ENCODE measurements at regions not wholly inside any gene's neighbourhood (a gene's known extent, or its start where the extent isn't known, plus 50 kb on each side); places are given as distances from the start of the nearest gene placed in this dataset.
A peak's percentile ranks its signal among the peaks of the same experiment; 100 is the strongest.

DNA sequence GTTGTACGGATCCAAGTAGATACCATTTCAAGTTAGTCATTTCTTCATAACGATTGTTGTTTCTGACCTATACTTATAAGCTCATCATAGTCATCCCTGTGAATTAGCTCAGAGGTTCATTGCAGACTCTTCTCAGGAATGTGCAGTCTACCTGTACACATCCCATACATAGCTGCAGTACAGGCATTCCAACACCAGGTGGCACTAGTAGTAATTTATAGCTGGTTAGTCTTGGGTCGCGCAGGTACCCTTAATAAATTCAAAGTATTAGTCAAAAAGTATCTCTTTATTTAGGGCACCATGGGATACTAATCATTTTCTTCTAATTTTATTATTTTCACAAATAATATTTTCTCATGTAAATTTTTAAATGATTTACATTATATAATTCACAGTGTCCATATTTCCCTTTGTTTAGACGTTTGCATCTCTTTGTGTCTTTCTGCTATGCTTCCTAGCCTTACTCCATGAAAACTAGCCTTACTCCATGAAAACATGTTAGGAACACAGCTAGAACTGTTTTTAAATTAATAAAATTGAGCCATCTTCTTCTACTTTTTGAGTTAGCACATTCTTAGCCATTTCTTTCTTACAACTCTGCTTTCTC is 128.6 kb upstream of the FAM83B start:
- DNase-seq (ENCODE audit: low read depth, low spot score) = peak; percentile 65

DNA sequence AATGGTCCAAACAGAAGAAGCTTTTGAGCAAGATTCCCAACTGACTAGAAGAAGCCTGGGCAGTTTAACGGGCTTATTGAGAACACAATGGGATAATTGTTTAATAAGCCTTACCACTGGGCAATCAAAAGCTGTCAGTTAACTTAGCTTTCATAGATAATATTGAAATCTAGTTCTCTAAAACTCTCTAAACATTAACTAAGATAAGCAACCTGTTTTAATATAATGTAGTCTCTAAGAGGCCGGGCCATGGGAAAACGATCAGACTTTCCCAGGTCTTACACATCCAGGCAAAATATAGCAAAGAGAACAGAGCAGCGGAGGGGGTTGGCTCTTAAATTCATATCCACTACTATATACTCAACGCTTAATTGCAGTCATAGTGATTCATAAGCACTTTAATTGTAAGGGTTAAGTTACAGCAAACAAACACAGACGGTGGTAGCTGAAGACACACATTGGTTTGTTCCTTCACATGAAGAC is 128.0 kb upstream of the FAM83B start:
- no peak for DNase-seq (ENCODE audit: low read depth, low spot score)

DNA sequence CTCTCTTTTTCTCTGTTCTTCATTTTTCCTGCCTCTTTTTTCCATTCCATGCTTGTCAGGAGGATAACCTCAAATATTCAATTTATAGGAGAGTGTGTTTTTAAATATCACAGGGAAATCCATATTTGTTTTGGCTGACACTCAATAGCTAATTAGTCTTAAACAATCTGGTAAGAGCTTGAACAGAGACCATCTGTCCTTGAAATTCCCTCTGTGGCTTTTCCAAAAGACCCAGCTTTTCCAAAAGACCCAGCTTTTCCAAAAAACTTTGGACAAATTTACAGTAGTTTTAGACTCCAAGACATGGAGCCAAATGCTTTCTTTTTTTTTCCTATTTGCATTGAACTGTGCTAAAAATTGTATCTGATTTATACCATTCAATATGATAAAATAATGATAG is 127.4 kb upstream of the FAM83B start:
- DNase-seq (ENCODE audit: low read depth, low spot score) = peak; percentile 18

DNA sequence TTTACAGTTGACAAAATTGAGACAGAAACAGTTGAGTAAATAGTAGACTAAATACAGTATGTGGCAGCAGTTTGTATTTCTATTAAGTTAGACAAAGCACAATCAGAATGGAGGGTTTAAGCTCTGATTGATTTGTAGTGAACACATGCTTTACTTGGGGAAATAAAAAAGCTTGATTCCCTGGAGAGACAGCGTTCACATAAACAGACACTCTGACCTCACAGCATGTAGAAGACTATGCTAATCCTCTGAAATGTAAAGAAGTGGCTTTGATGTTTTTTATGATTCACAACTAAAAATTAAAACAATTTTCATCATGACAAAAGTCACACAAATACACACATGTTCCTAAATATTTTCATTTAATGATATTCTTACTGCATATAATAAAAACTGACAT is 126.9 kb upstream of the FAM83B start:
- no peak for DNase-seq (ENCODE audit: low read depth, low spot score)

DNA sequence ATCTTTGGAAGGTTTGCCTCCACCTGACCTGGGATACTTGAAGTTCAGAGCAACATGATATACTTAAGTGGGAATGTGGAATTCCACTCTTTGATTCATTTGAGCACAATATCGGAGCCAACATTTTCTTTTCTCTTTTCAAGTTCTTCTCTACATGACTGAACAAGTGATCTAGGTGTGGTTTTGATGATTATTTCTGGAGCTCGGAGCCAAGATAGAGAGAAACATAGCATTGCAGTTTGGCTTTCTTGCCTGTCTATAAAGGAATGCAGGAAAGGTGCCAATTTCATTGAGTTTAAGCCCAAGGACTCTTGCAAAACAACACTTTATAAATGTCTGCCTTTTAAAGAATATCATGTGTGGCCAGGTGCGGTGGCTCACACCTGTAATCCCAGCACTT is 124.2 kb upstream of the FAM83B start:
- peak; percentile 82 for DNase-seq (ENCODE audit: low read depth, low spot score)

DNA sequence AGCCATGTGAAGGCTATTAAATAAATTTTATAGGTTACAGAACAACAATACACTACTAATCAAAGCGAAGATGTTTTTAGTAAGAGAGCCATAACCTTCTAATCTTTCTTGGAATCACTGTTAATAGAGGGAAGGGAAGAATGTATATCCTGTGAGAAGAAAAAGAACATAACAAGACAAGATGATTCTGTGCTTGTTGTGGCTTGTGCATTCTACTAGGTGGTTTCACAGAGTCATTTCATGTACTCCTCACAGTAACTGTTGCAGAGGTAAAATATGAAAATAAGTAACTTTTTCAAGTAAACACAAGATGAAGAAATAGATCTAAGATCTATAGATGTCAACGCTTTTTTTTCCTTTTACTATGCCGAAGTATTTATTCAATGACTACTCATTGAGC is 116.9 kb upstream of the FAM83B start:
- DNase-seq (ENCODE audit: low read depth, low spot score) = no peak

DNA sequence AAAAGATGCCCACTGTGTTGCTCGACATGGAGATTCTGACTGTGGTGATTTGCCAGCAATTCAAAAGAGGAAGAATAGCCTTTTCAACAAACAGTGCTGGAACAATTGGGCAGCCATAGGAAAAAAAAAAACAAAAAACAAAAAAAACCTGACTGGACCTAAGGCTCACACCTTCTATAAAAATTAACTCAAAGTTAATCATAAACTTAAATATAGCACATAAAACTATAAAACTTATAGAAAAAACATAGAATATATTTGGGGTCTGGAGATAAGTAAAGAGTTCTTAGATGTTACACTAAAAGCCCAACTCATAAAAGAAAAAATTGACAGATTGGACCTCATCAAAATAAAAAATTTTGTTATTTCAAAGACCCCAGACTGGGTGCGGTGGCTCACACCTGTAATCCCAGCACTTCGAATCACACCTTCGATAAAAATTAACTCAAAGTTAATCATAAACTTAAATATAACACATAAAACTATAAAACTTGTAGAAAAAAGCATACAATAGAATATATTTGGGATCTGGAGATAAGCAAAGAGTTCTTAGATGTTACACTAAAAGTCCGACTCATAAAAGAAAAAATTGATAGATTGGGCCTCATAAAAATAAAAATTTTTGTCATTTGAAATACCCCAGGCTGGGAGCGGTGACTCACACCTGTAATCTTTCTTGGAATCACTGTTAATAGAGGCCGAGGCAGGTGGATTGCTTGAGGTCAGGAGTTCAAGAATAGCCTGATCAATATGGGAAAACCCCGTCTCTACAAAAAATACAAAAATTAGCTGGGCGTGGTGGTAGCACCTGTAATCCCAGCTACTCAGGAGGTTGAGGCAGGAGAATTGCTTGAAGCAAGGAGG is 115.6 kb upstream of the FAM83B start:
- DNase-seq (ENCODE audit: low read depth, low spot score) = no peak

DNA sequence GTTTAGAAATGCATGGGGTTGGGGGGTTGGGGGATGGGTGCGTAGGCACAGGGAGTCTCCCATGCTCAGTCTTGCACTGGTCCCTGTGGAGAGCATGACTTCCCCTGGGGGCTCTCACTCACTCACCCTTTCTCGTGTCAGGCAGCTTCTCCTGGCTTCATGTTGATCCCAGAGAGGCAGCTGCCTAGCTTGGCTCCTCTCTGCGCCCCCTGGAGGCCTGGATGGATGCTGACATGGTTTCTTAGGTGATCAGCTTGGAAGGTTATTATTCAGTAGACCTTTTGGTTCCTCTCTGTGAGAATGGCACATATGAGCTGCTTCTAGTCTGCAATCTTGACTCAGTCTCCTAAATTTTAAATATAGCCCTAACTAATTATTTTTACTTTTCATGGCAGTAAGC is 109.3 kb upstream of the FAM83B start:
- DNase-seq (ENCODE audit: low read depth, low spot score) = no peak

DNA sequence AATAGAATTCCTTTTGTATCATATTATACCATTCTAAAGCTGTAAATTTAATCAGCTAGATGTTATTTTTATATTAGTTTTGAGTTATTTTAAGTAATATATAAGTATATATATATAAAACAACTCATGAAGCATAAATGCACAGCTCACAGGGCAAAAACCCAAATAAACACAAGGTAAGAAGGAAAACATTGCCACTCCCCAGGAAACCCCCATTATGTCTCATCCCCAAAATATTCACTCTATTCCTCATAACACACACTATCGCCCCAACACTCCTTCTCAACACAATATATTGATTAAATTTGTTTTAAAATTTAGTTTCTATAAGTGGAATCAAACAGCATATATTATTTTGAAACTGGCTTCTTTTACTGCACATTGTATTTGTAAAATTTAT is 98.6 kb upstream of the FAM83B start:
- DNase-seq (ENCODE audit: low read depth, low spot score) = no peak

DNA sequence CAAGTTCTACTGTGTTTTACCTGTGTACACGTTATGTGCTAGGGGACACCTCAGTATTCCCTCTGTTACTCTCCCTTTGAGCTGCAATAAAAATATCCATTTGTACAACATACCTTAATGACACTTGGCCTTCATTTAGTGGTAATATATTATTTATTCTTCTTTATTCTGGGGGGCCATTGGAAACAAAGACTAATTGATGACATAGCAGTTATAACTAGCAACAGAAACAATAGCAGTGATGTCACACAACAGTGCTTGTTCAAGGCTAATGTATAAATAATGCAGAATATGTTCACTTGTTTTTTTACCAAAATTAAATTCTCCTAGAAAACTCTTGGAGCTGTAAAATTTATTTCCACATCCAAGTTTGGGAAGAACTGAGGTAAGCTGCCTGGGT is 92.2 kb upstream of the FAM83B start:
- DNase-seq (ENCODE audit: low read depth, low spot score) = no peak

DNA sequence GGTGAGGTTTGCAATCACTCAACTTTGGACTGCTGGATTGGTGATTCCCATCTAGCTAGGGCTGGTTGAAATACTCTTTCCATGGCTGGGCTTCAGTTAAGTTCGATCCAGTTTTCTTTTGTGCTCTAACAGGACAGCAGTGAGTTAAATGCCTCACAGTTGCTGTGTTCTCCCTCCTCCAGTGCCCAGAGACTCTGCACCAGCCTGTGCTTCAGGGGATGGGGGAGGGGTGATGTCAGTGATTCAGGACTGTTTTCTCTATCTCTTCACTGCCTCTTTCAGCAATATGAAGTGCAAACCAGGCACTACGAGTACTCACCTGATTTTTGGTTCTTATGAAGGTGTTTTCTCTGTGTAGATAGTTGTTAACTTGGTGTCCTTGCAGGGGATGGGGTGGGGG is 88.2 kb upstream of the FAM83B start:
- no peak for DNase-seq (ENCODE audit: low read depth, low spot score)

DNA sequence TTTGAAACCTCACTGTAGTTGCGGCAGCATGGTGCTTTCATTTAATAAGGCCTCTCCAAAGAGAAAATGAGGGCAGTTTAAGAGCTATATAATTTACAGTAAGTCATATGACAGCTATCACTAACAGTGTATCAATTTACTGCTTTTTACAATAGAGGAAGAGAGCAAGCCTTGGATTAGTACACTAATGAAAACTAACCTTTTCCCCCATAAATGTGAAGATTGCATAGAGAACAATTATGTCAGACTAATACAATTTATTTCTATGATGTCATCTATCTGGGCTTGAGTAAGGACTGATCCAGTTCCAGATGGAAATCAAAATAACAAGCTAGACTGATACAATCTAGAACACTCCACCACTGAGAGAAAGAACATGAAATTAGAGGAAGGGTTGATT is 78.1 kb upstream of the FAM83B start:
- no peak for DNase-seq (ENCODE audit: low read depth, low spot score)

DNA sequence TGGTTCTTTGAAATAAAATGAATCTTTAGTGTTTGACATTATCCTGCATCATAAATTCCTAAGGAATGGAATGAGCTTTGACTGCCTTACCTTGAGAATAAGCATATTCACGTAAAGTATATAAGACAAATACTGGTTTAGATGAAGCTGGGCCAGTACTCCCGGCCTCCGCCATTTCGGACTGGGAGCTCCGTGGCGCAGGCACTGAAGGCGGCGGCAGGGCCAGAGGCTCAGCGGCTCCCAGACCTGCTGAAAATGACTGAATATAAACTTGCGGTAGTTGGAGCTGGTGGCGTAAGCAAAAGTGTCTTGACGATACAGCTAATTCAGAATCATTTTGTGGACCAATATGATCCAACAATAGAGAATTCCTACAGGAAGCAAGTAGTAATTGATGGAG is 76.2 kb upstream of the FAM83B start:
- DNase-seq (ENCODE audit: low read depth, low spot score) = no peak

DNA sequence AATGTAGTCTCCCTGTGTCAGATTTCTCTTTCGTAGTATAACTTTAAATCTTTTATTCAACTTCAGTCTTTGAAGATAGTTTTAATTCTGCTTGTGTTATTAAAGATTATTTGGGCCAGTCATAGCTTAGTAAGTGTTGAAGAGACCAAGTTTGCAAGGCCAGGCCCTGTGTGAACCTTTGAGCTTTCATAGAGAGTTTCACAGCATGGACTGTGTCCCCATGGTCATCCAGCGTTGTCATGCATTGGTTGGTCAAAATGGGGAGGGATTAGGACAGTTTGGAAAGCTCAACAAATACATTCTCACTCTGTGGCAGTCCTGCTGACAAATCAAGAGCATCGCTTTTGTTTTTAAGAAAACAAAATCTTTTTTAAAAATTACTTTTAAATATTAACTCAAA is 74.6 kb upstream of the FAM83B start:
- DNase-seq (ENCODE audit: low read depth, low spot score) = no peak

DNA sequence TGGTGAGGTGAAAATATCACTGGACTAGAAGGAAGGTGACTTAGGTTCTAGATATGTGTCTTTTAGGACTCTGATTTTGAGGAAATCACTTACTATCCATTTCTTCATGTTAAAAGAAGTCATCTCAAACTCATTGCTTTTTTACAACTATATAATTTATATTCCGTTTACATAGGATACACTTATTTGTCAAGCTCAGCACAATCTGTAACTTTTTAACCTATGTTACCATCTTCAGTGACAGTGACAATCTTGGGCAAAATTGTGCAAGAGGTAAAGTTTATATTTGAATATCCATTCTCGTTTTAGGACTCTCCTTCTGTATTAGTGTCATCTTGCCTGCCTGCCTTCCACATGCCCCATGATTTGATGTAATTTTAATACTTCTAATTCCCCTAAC is 74.0 kb upstream of the FAM83B start:
- DNase-seq (ENCODE audit: low read depth, low spot score) = no peak

DNA sequence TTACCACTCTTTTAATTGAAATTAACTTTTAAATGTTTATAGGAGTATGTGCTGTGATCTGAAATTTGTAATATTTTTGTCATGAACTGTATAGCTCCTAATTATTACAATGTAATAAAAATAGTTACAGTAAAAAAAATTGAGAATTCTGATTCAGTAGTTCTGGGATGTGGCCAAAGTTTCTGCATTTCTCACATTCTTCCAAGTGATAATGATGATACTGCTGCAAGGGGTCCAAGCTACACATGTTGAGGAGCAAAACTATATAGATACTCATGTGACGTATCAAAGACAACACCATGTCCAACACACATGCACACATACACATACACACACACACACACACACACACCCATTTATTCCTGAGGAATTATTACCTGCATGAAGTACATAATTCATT is 71.0 kb upstream of the FAM83B start:
- peak; percentile 6 for DNase-seq (ENCODE audit: low read depth, low spot score)

DNA sequence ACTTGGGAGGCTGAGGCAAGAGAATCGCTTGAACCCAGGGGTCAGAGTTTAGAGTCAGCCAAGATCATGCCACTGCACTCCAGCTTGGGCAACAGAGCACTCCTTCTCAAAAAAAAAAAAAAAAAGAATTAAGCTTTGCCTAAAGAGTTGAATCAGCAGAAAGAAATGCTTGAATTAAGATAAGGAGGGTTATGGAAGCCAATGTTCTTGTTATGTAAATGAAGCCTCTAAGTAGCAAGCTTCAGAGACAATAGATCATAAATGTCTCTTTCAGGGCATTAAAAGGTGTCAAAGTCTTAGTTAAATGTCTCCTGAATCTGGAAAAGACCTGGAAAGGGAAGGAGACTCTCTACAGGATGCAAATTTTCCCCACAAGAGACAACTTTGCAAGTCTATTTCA is 69.7 kb upstream of the FAM83B start:
- peak; percentile 13 for DNase-seq (ENCODE audit: low read depth, low spot score)

DNA sequence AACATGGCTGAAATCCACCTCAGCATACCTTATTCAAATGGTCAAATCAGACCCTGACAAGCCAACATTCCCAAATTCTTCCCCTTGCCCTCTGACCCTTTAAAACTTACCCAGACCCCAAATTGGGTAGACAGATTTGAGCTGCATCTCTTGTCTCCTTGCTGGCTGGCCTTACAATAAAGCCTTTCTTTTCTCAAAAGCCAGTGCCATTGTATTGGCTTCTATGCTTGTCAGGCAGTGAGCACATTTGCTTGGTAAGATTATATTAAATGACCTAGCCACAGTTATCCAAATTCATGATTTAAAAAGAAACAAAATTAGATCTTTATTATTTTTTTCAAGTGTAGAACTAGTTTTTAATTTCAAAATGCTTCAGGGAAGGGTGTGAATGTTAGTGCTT is 67.8 kb upstream of the FAM83B start:
- no peak for DNase-seq (ENCODE audit: low read depth, low spot score)

DNA sequence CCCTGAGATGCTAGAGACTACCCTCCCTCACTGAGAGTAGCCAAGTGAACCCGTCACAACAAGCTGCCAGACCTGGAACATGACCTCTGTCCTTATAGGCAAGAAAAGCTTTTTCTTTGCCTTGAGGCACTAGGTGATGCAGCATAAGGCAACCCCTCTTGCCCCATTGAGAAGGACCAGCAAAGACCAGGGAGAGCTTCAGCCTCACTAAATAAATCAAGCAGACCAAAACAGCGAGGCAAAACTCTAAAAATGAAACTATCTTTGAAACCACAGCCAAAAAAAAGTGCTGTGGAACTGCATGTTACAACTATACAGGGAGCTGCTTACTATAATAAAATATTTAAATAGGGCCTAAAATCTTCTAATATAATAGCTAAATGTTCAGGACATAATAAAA is 62.6 kb upstream of the FAM83B start:
- DNase-seq (ENCODE audit: low read depth, low spot score) = no peak

DNA sequence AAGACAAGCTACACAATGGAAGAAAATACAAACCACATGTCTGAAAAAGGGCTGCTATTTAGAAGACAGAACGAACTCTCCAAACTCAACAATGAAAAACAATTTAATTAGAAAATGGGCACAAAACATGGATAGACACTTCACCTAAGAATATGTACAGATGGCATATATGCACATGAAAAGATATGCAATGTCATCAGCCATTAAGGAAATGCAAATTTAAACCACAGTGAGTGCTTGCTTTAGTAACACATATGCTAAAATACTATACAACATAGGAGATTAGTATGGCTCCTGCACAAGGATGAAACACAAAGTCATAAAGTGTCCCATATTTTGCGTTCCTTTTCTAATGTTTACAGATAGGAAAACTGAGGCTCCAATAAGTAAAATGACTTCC is 60.4 kb upstream of the FAM83B start:
- no peak for DNase-seq (ENCODE audit: low read depth, low spot score)

DNA sequence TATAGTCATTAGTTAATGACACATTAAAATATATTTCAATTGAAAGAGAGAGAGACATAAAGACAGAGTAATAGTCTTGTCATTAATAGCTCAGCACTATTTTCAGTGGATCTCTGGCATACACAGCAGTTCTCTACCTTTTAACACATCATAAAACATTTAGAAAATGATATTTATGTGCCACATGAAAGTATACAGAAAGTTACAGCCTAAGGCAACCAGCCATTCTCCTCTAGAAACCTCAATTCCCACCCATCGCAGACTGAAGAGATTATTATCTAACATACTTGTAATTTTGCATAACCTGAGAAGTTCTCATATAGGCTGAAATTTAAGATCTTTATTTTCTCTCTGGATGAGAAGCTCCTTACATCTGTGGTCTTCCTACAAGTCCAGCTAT is 58.7 kb upstream of the FAM83B start:
- DNase-seq (ENCODE audit: low read depth, low spot score) = no peak

All from astrocyte of the hippocampus (primary cell).